Transverse colon (tissue), 4 donors: ENCODE measurements at regions not wholly inside any gene's neighbourhood (a gene's known extent, or its start where the extent isn't known, plus 50 kb on each side); places are given as distances from the start of the nearest gene placed in this dataset.

Experiments
- DNase-seq: peaks from one replicate; pipeline ENCODE4 v3.0.0-alpha.2; 2019
- H3K27ac ChIP-seq, 4 donors: fragments of 200-600 bp; sonication (generic); 2 replicates each; pipeline ENCODE4 v1.5.1; 2016 to 2018; ENCODE audit warnings: inconsistent platforms in 4 of 4
- H3K27me3 ChIP-seq: fragments of 200-600 bp; sonication (generic); 2 replicates; pipeline ENCODE4 v1.5.1; 2017; ENCODE audit warnings: inconsistent platforms
- H3K36me3 ChIP-seq, 4 donors: fragments of 200-600 bp; sonication (generic); 2 replicates each; pipeline ENCODE4 v1.5.1; 2017 to 2019; ENCODE audit warnings: inconsistent platforms in 4 of 4
- H3K4me1 ChIP-seq, 4 donors: fragments of 200-600 bp; sonication (generic); 2 replicates each; pipeline ENCODE4 v1.5.1; 2017 to 2020; ENCODE audit warnings: inconsistent platforms in 4 of 4
- H3K4me3 ChIP-seq, 4 donors: fragments of 200-600 bp; sonication (generic); 1 replicate in 1 of 4; 2 replicates in 3 of 4; pipeline versions ENCODE4 v1.5.1 to v1.6.1; 2017 to 2019; ENCODE audit warnings: inconsistent platforms in 4 of 4
- H3K9me3 ChIP-seq, 2 donors: fragments of 200-600 bp; sonication (generic); 2 replicates each; pipeline ENCODE4 v1.5.1; 2017 to 2019; ENCODE audit warnings: inconsistent platforms in 2 of 2
- CTCF ChIP-seq, 5 experiments: fragments of 200-600 bp in 3 of 5; fragments of 450-650 bp in 2 of 5; sonication (generic) in 3 of 5; IDR thresholded peaks; 1 replicate in 2 of 5; 2 replicates in 3 of 5; pipeline ENCODE4 v1.5.1; 2016 to 2017; ENCODE audit warnings: antibody characterized with exemption in 5 of 5, inconsistent platforms in 3 of 5, mild to moderate bottlenecking in 2 of 5, moderate library complexity in 1 of 5
- EP300 ChIP-seq: sonication (generic); formaldehyde crosslinking; IDR thresholded peaks from one replicate; pipeline ENCODE4 v1.6.1; 2017; ENCODE audit warnings: antibody characterized with exemption, low read depth
- POLR2A ChIP-seq: fragments of 450-650 bp; IDR thresholded peaks from one replicate; pipeline ENCODE4 v1.6.1; 2016; ENCODE audit warnings: antibody characterized with exemption, mild to moderate bottlenecking, moderate library complexity
- POLR2AphosphoS5 ChIP-seq, 3 donors: sonication (generic); formaldehyde crosslinking; IDR thresholded peaks; one replicate each; pipeline ENCODE4 v1.6.1; 2016; ENCODE audit warnings: antibody characterized with exemption in 3 of 3
- WGBS, 2 donors: methylation state at CpG; one replicate each; pipeline ENCODE4 v1.1.5; 2018; ENCODE audit warnings: low coverage in 1 of 2; 5-methylcytosine and 5-hydroxymethylcytosine counted together
- in situ Hi-C, 4 donors: fragments of 200-750 bp; cut with MboI; loops; one replicate each; pipeline versions ENCODE4 v1.15.0 to v1.15.1; 2017; ENCODE audit warnings: low sequenced_read_pairs in 3 of 4, low pct_ligation_motif_present in 1 of 4, low pct_unique_long_range_greater_than_20kb in 1 of 4
- intact Hi-C: fragments of 100-400 bp; cut with DNase I; formaldehyde crosslinking; loops from one replicate; pipeline ENCODE4 v1.15.1; 2023; ENCODE audit warnings: low total_unique reads

GRCh38 chr4:123934096-123934495 lies 537.5 kb downstream of the SPRY1 start:
- TF ChIP-seq EP300, result no peak
- no peak for TF ChIP-seq POLR2AphosphoS5 (IDR thresholded peaks at IDR 0.05)
- TF ChIP-seq CTCF (IDR thresholded peaks at IDR 0.05), result no peak
- no peak for TF ChIP-seq POLR2A
- H3K27me3 ChIP-seq, result no peaks in the 10 kb centered on the region
- H3K9me3 ChIP-seq, result no peaks in the 10 kb centered on the region
- intact Hi-C loops, result no loop called here
- no peak overlapping the region for H3K4me3 ChIP-seq
- no peak overlapping the region for H3K27ac ChIP-seq
- in situ Hi-C loops, result no loop called here
- WGBS, 2 donors, result 71 to 87% methylated on average over 2 of the region's 2 CpGs
- H3K36me3 ChIP-seq, result no peaks in the 10 kb centered on the region
- H3K4me1 ChIP-seq, result peaks cover 0 to 7% (median 0%) of the 10 kb centered on the region in 4 donors
- no peak for DNase-seq

- WGBS, 2 donors, result 25% methylated on average over 2 of the region's 2 CpGs; no CpG with 5 or more reads in 1 of the 2 donors
- Histone ChIP-seq H3K27ac (no peak overlapping the region), H3K4me3 (no peak overlapping the region), H3K4me1 (peaks cover 0 to 7% (median 0%) of the 10 kb centered on the region in 4 donors), H3K27me3 (no peaks in the 10 kb centered on the region), H3K36me3 (no peaks in the 10 kb centered on the region), H3K9me3 (no peaks in the 10 kb centered on the region)
- TF ChIP-seq POLR2AphosphoS5 (IDR thresholded peaks at IDR 0.05) (no peak), POLR2A (no peak), CTCF (IDR thresholded peaks at IDR 0.05) (no peak), EP300 (no peak)
- intact Hi-C loops, result no loop called here
- in situ Hi-C loops, result no loop called here
- DNase-seq, result no peak
These were observed 540.0 kb downstream of the SPRY1 start for GRCh38 chr4:123936621-123937043.

- WGBS, 2 donors, result 69 to 71% methylated on average over 4 of the region's 4 CpGs
- Histone ChIP-seq H3K4me1 (peaks cover 0 to 7% (median 0%) of the 10 kb centered on the region in 4 donors), H3K36me3 (no peaks in the 10 kb centered on the region), H3K4me3 (no peak overlapping the region), H3K27ac (no peak overlapping the region), H3K9me3 (no peaks in the 10 kb centered on the region), H3K27me3 (no peaks in the 10 kb centered on the region)
- TF ChIP-seq POLR2AphosphoS5 (IDR thresholded peaks at IDR 0.05), result no peak
- TF ChIP-seq CTCF (IDR thresholded peaks at IDR 0.05), result no peak
- TF ChIP-seq EP300, result no peak
- TF ChIP-seq POLR2A, result no peak
- DNase-seq, result no peak
- in situ Hi-C loops, result no loop called here
- intact Hi-C loops, result no loop called here
These were observed 541.0 kb downstream of the SPRY1 start for GRCh38 chr4:123937581-123937980.

GRCh38 chr4:123939621-123940020 lies 543.0 kb downstream of the SPRY1 start:
- Histone ChIP-seq H3K4me3 (no peak overlapping the region), H3K4me1 (peaks cover 0 to 7% (median 0%) of the 10 kb centered on the region in 4 donors), H3K36me3 (no peaks in the 10 kb centered on the region), H3K27ac (no peak overlapping the region), H3K27me3 (no peaks in the 10 kb centered on the region), H3K9me3 (no peaks in the 10 kb centered on the region)
- intact Hi-C loops (no loop called here), in situ Hi-C loops (no loop called here)
- 67 to 83% methylated on average over 1 of the region's 1 CpG for WGBS, 2 donors
- DNase-seq, result no peak
- no peak for TF ChIP-seq CTCF (IDR thresholded peaks at IDR 0.05)
- no peak for TF ChIP-seq POLR2A
